CD8-positive, alpha-beta memory T cell (primary cell): ENCODE measurements at regions not wholly inside any gene's neighbourhood (a gene's known extent, or its start where the extent isn't known, plus 50 kb on each side); places are given as distances from the start of the nearest gene placed in this dataset.
"Not testable (repeated sequence)": the region's sequence is repeated elsewhere in the genome, so short reads cannot be mapped to it uniquely, and the experiment has no call there.

Experiments
- CTCF ChIA-PET: fragments of 350-600 bp; sonication (Branson Sonifier 250); formaldehyde crosslinking; loops from one replicate; lab custom pipeline; 2021; ENCODE audit warnings: antibody characterized with exemption; lab: Charles Lee
- POLR2A ChIA-PET: fragments of 350-600 bp; sonication (Branson Sonifier 250); formaldehyde crosslinking; loops from one replicate; lab custom pipeline; 2021; ENCODE audit warnings: antibody characterized with exemption; lab: Charles Lee
- DNase-seq, 5 donors: peaks; one replicate each; pipeline versions ENCODE4 v3.0.0 to v3.0.0-alpha.2; 2020 to 2022; ENCODE audit warnings: mixed read lengths in 1 of 5
- H3K27ac ChIP-seq: one replicate; pipeline ENCODE4 v1.7.0; 2013; ENCODE audit warnings: low read depth, mild to moderate bottlenecking, low read length, moderate library complexity
- H3K27me3 ChIP-seq: 2 replicates; pipeline ENCODE4 v1.7.0; 2013; ENCODE audit warnings: low read length, mild to moderate bottlenecking; ENCODE audit not compliant: insufficient read depth, poor library complexity, severe bottlenecking
- H3K36me3 ChIP-seq: 2 replicates; pipeline ENCODE4 v1.7.0; 2013; ENCODE audit warnings: mild to moderate bottlenecking, low read length, moderate library complexity; ENCODE audit not compliant: insufficient read depth
- H3K4me1 ChIP-seq: 2 replicates; pipeline ENCODE4 v1.7.0; 2013; ENCODE audit warnings: mild to moderate bottlenecking, low read length, moderate library complexity; ENCODE audit not compliant: insufficient read depth
- H3K4me3 ChIP-seq: 2 replicates; pipeline ENCODE4 v1.7.0; 2013; ENCODE audit warnings: mild to moderate bottlenecking, low read length
- H3K9me3 ChIP-seq: 2 replicates; pipeline ENCODE4 v1.7.0; 2013; ENCODE audit warnings: mild to moderate bottlenecking, low read length
- H3K27ac Mint-ChIP-seq, 8 donors: one replicate each; pipeline ENCODE4 v1.8.0; 2020 to 2021; ENCODE audit warnings: mixed read lengths in 8 of 8, mild to moderate bottlenecking in 6 of 8, inconsistent platforms in 3 of 8, moderate library complexity in 3 of 8
- H3K27me3 Mint-ChIP-seq, 2 donors: one replicate each; pipeline ENCODE4 v1.8.0; 2020 to 2021; ENCODE audit warnings: mixed read lengths in 2 of 2, mild to moderate bottlenecking in 1 of 2, moderate library complexity in 1 of 2
- H3K36me3 Mint-ChIP-seq, 3 donors: one replicate each; pipeline ENCODE4 v1.8.0; 2020 to 2021; ENCODE audit warnings: mixed read lengths in 3 of 3, inconsistent platforms in 1 of 3, mild to moderate bottlenecking in 1 of 3
- H3K4me1 Mint-ChIP-seq, 3 donors: one replicate each; pipeline ENCODE4 v1.8.0; 2020 to 2021; ENCODE audit warnings: mixed read lengths in 3 of 3, inconsistent platforms in 1 of 3, mild to moderate bottlenecking in 1 of 3
- H3K4me3 Mint-ChIP-seq, 7 donors: one replicate each; pipeline ENCODE4 v1.8.0; 2020 to 2021; ENCODE audit warnings: mixed read lengths in 7 of 7, mild to moderate bottlenecking in 6 of 7, moderate library complexity in 4 of 7, inconsistent platforms in 2 of 7
- H3K9me3 Mint-ChIP-seq, 5 donors: one replicate each; pipeline ENCODE4 v1.8.0; 2020 to 2022; ENCODE audit warnings: mixed read lengths in 5 of 5, mild to moderate bottlenecking in 3 of 5, moderate library complexity in 2 of 5, inconsistent platforms in 1 of 5

- Histone ChIP-seq H3K36me3 (no peaks in the 10 kb centered on the region), H3K9me3 (no peaks in the 10 kb centered on the region), H3K27me3 (no peaks in the 10 kb centered on the region), H3K4me3 (no peak overlapping the region), H3K27ac (no peak overlapping the region), H3K4me1 (no peaks in the 10 kb centered on the region)
- Mint-ChIP-seq H3K4me3 (no peak overlapping the region), H3K27me3 (peaks cover 1 to 3% of the 10 kb centered on the region in 2 donors), H3K36me3 (no peaks in the 10 kb centered on the region), H3K4me1 (peaks cover 3 to 14% (median 7%) of the 10 kb centered on the region in 3 donors), H3K9me3 (no peaks in the 10 kb centered on the region), H3K27ac (no peak overlapping the region)
- DNase-seq, result no peak
- ChIA-PET POLR2A (no interaction called here), CTCF (no interaction called here)
Observed at GRCh38 chr12:40172879-40173278, 51.9 kb upstream of the LRRK2 start.

DNA sequence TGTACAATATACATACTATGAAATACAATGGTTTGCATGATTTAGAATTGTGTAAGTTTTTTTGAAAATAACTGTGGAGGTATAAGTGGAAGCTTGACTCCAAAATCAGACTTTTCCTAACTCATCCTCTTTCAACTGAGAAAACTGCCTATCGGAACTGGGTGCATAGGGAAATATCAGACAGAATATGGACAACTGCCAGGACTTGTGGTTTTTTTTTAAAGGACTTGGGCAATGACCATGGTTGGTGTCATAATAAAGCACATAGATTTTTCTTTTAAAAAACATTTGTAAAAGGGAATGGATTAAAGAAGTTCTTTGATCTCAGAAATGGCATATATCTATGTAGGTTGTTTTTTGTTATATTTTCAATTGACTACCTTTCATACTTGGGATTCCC lies 53.3 kb upstream of the LRRK2 start:
- ChIA-PET POLR2A (no interaction called here), CTCF (no interaction called here)
- Mint-ChIP-seq H3K9me3 (no peaks in the 10 kb centered on the region), H3K36me3 (no peaks in the 10 kb centered on the region), H3K4me1 (peaks cover 3 to 14% (median 7%) of the 10 kb centered on the region in 3 donors), H3K4me3 (no peak overlapping the region), H3K27me3 (peaks cover 1 to 3% of the 10 kb centered on the region in 2 donors), H3K27ac (no peak overlapping the region)
- Histone ChIP-seq H3K4me3 (no peak overlapping the region), H3K27me3 (no peaks in the 10 kb centered on the region), H3K4me1 (no peaks in the 10 kb centered on the region), H3K27ac (no peak overlapping the region), H3K9me3 (no peaks in the 10 kb centered on the region), H3K36me3 (no peaks in the 10 kb centered on the region)
- no peak for DNase-seq

DNA sequence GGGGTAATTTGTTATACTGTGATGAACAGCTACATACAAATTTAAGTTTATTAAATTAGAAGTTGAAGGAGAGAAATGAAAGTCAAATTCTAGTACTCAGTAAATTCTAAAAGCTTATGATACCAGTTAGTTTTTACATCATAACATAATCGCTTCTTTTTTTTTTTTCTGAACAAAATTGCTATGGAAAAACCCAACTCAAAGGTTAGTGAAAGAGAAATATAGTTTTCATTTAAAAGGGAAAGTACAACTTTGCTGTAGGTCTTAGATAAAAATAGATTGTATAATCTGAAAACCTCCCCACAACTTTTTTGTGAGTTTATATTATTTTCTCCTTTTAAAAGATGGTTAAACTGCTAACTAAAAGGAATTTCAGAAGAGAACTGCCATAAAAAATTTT lies 53.7 kb upstream of the LRRK2 start:
- Histone ChIP-seq H3K27ac (no peak overlapping the region), H3K9me3 (no peaks in the 10 kb centered on the region), H3K4me1 (no peaks in the 10 kb centered on the region), H3K27me3 (no peaks in the 10 kb centered on the region), H3K4me3 (no peak overlapping the region), H3K36me3 (no peaks in the 10 kb centered on the region)
- CTCF ChIA-PET, result no interaction called here
- Mint-ChIP-seq H3K36me3 (no peaks in the 10 kb centered on the region), H3K27me3 (peaks cover 1 to 3% of the 10 kb centered on the region in 2 donors), H3K27ac (no peak overlapping the region), H3K4me1 (peaks cover 3 to 14% (median 7%) of the 10 kb centered on the region in 3 donors), H3K9me3 (no peaks in the 10 kb centered on the region), H3K4me3 (no peak overlapping the region)
- DNase-seq, result no peak
- POLR2A ChIA-PET, result no interaction called here

- H3K27ac Mint-ChIP-seq, result no peak overlapping the region
- POLR2A ChIA-PET, result no interaction called here
Observed at GRCh38 chr12:40170593-40170992, 54.2 kb upstream of the LRRK2 start.

DNA sequence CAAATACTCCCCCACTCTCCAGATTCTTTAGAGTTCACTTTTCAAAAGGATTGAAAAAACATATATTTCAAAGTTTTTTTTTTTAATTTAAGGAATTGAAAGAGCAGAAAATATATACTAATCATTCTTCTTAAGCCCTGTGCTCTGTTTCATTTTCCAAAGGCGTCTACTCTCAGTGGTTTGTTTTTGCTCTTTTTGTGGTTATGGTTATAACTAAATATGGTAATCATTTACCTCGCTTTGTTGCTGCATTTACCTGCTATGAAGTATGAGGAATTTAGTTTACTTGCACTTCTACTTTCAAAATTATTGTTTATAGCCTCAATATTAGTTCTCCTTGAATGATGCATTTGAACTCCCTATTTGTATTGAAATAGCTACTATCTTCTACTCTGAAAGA lies 55.9 kb upstream of the LRRK2 start:
- ChIA-PET POLR2A (no interaction called here), CTCF (no interaction called here)
- peak overlapping the region in 2 of 7 donors; percentile 38 to 49 for H3K4me3 Mint-ChIP-seq

More at GRCh38 chr12:40170593-40170992, 54.2 kb upstream of the LRRK2 start:
- DNase-seq, result no peak
- H3K36me3 Mint-ChIP-seq, result no peaks in the 10 kb centered on the region
- peaks cover 3 to 14% (median 7%) of the 10 kb centered on the region in 3 donors for H3K4me1 Mint-ChIP-seq
- H3K4me3 ChIP-seq, result no peak overlapping the region
- no peak overlapping the region for H3K4me3 Mint-ChIP-seq
- peaks cover 1 to 3% of the 10 kb centered on the region in 2 donors for H3K27me3 Mint-ChIP-seq
- H3K9me3 ChIP-seq, result no peaks in the 10 kb centered on the region
- H3K36me3 ChIP-seq, result no peaks in the 10 kb centered on the region
- no peaks in the 10 kb centered on the region for H3K4me1 ChIP-seq
- H3K9me3 Mint-ChIP-seq, result no peaks in the 10 kb centered on the region
- no peak overlapping the region for H3K27ac ChIP-seq
- no peaks in the 10 kb centered on the region for H3K27me3 ChIP-seq
- CTCF ChIA-PET, result no interaction called here

DNA sequence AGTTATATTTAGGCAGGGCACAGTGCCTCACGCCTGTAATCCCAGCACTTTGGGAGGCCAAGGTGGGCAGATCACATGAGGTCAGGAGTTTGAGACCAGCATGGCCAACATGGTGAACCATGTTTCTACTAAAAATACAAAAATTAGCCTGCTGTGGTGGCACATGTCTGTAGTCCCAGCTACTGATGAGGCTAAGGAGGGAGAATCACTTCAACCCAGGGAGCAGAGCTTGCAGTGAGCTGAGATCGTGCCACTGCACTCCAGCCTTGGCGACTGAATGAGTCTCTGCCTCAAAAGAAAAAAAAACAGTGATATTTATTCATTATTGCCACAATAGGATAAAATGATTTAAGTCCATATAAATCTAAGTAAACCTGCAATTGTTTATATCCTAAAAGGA lies 56.4 kb upstream of the LRRK2 start:
- DNase-seq, H3K36me3 ChIP-seq, H3K36me3 Mint-ChIP-seq, POLR2A ChIA-PET, H3K4me1 ChIP-seq, H3K27me3 Mint-ChIP-seq, CTCF ChIA-PET, H3K27ac ChIP-seq, H3K9me3 Mint-ChIP-seq, H3K27me3 ChIP-seq, H3K9me3 ChIP-seq, H3K4me3 ChIP-seq: not testable (repeated sequence)
- H3K27ac Mint-ChIP-seq, result peak overlapping the region in 1 of 8 donors; percentile 77
- peak overlapping the region in 3 of 7 donors; percentile 2 to 49 (median 16) for H3K4me3 Mint-ChIP-seq
- H3K4me1 Mint-ChIP-seq, result peaks cover 3 to 14% (median 7%) of the 10 kb centered on the region in 3 donors

More for the DNA sequence above, 55.9 kb upstream of the LRRK2 start:
- DNase-seq, result no peak
- peaks cover 0 to 2% (median 0%) of the 10 kb centered on the region in 5 donors for H3K9me3 Mint-ChIP-seq
- Histone ChIP-seq H3K4me1 (no peaks in the 10 kb centered on the region), H3K4me3 (no peak overlapping the region), H3K27me3 (no peaks in the 10 kb centered on the region), H3K27ac (no peak overlapping the region), H3K9me3 (no peaks in the 10 kb centered on the region), H3K36me3 (no peaks in the 10 kb centered on the region)
- peaks cover 3 to 14% (median 7%) of the 10 kb centered on the region in 3 donors for H3K4me1 Mint-ChIP-seq
- H3K36me3 Mint-ChIP-seq, result no peaks in the 10 kb centered on the region
- peaks cover 0 to 3% of the 10 kb centered on the region in 2 donors for H3K27me3 Mint-ChIP-seq
- peak overlapping the region in 1 of 8 donors; percentile 77 for H3K27ac Mint-ChIP-seq

DNA sequence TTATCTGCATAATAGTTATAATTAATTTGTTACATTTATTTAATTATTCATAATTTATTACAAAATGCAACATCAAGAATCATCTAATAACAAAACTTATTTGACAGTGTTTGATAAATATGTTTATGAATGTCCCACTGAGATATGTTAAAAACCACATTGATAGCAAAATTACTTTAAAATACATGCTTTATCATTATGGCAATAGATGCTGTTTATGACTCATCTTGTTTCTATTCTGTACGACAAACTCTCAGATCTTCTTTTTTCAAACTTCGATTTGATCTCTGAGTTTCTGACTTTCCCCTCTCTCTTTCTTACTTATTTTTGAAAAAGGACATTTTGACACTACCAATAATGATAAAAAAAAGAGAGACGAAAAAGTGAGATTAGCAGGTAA lies 56.8 kb upstream of the LRRK2 start:
- Mint-ChIP-seq H3K4me3 (peak overlapping the region in 2 of 7 donors; percentile 2 to 16), H3K27ac (no peak overlapping the region), H3K36me3 (no peaks in the 10 kb centered on the region), H3K9me3 (peaks cover 0 to 6% (median 0%) of the 10 kb centered on the region in 5 donors), H3K4me1 (peaks cover 3 to 14% (median 7%) of the 10 kb centered on the region in 3 donors), H3K27me3 (peaks cover 0 to 3% of the 10 kb centered on the region in 2 donors)
- no peaks in the 10 kb centered on the region for H3K36me3 ChIP-seq
- no peak for DNase-seq
- POLR2A ChIA-PET, result no interaction called here
- H3K27me3 ChIP-seq, result no peaks in the 10 kb centered on the region
- H3K4me1 ChIP-seq, result no peaks in the 10 kb centered on the region
- no peaks in the 10 kb centered on the region for H3K9me3 ChIP-seq
- H3K27ac ChIP-seq, result no peak overlapping the region
- H3K4me3 ChIP-seq, result no peak overlapping the region
- CTCF ChIA-PET, result no interaction called here

DNA sequence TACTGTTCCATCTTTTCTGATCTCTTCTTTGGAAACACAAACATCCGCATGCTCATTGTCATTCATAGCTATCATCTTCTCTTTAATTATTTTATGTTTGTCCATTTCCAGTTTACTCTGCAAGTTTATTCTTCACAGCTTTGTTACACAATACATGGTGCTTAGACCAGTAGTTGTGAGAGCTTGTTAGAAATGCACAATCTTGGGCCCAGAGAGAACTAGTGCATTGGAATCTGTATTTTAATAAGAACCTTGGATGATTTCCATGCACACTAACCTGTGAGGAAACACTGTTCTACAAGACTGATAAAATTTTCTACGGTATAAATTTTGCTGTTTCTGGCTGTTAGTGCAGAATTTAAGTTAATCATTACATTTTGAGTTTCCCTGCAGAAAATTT lies 59.3 kb upstream of the SLC2A13 start:
- Mint-ChIP-seq H3K9me3 (peaks cover 3 to 8% (median 4%) of the 10 kb centered on the region in 5 donors), H3K4me1 (peaks cover 3 to 14% (median 7%) of the 10 kb centered on the region in 3 donors), H3K36me3 (no peaks in the 10 kb centered on the region), H3K27ac (no peak overlapping the region), H3K27me3 (no peaks in the 10 kb centered on the region), H3K4me3 (no peak overlapping the region)
- ChIA-PET POLR2A (no interaction called here), CTCF (no interaction called here)
- no peaks in the 10 kb centered on the region for H3K4me1 ChIP-seq
- no peaks in the 10 kb centered on the region for H3K9me3 ChIP-seq
- no peaks in the 10 kb centered on the region for H3K36me3 ChIP-seq
- H3K27me3 ChIP-seq, result no peaks in the 10 kb centered on the region
- H3K4me3 ChIP-seq, result no peak overlapping the region
- no peak overlapping the region for H3K27ac ChIP-seq
- DNase-seq, result no peak
